C4-2B (cell line): ENCODE measurements at regions not wholly inside any gene's neighbourhood (a gene's known extent, or its start where the extent isn't known, plus 50 kb on each side); places are given as distances from the start of the nearest gene placed in this dataset.

Experiments
- CTCF ChIP-seq: fragments of 450-650 bp; conservative IDR thresholded peaks from 2 replicates; pipeline ENCODE4 v1.5.1; 2017; ENCODE audit warnings: mild to moderate bottlenecking
- ZFX ChIP-seq: fragments of 450-650 bp; IDR thresholded peaks from 2 replicates; pipeline ENCODE4 v1.6.1; 2017

DNA sequence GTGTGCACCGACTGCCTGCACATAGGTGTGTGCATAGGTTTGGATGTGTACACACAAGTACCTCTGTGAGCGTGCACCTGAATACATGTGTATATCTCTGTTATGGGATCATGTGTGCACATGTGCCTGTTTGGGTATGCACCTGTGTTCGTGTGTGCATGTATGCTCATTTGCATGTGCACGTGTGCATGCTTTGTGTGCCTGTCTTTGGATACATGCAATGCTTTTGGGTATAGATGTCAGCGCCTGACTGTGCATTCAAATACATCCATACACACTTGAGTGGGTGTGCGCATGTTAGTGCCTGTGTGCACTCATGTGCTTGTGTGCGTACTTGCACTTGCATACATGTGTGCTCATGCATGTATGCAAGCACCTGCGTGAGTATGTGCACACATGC lies 258.1 kb downstream of the IRX2 start:
- TF ChIP-seq CTCF (no peak), ZFX (no peak)
